Natural killer cell (primary cell): ENCODE measurements at regions not wholly inside any gene's neighbourhood (a gene's known extent, or its start where the extent isn't known, plus 50 kb on each side); places are given as distances from the start of the nearest gene placed in this dataset.

Source experiments
- ATAC-seq, 3 donors: fragments of 150-1000 bp in 2 of 3; fragments of 200-7000 bp in 1 of 3; cut with Tn5 transposase; 1 replicate in 1 of 3; 2 replicates in 2 of 3; pipeline ENCODE4 v1.10.0; 2021; ENCODE audit warnings: mild to moderate bottlenecking in 2 of 3, moderate library complexity in 2 of 3
- DNase-seq, 2 donors: peaks; one replicate each; pipeline versions ENCODE4 v3.0.0 to v3.0.0-alpha.2; 2013 to 2021; ENCODE audit warnings: mixed read lengths in 1 of 2
- H3K27ac ChIP-seq: one replicate; pipeline ENCODE4 v1.5.1; 2013; ENCODE audit warnings: mild to moderate bottlenecking, low read length
- H3K27me3 ChIP-seq: one replicate; pipeline ENCODE4 v1.6.1; 2013; ENCODE audit warnings: low read length; ENCODE audit not compliant: control insufficient read depth, insufficient read depth
- H3K36me3 ChIP-seq: one replicate; pipeline ENCODE4 v1.6.1; 2013; ENCODE audit warnings: low read length; ENCODE audit not compliant: control insufficient read depth, insufficient read depth
- H3K4me1 ChIP-seq: one replicate; pipeline ENCODE4 v1.6.1; 2013; ENCODE audit warnings: low read length; ENCODE audit not compliant: control insufficient read depth, insufficient read depth
- H3K4me3 ChIP-seq: one replicate; pipeline ENCODE4 v1.5.1; 2013; ENCODE audit warnings: low read length
- H3K9me3 ChIP-seq: one replicate; pipeline ENCODE4 v1.6.1; 2013; ENCODE audit warnings: low read length; ENCODE audit not compliant: control insufficient read depth, insufficient read depth
- H3K27ac Mint-ChIP-seq, 2 donors: one replicate each; pipeline ENCODE4 v1.8.0; 2022; ENCODE audit warnings: mild to moderate bottlenecking in 2 of 2, mixed read lengths in 2 of 2, moderate library complexity in 1 of 2
- H3K27me3 Mint-ChIP-seq, 2 donors: one replicate each; pipeline ENCODE4 v1.8.0; 2022; ENCODE audit warnings: low read depth in 2 of 2, mixed read lengths in 2 of 2
- H3K36me3 Mint-ChIP-seq: one replicate; pipeline ENCODE4 v1.8.0; 2022; ENCODE audit warnings: mixed read lengths
- H3K4me1 Mint-ChIP-seq, 2 donors: one replicate each; pipeline ENCODE4 v1.8.0; 2022; ENCODE audit warnings: mixed read lengths in 2 of 2
- H3K4me3 Mint-ChIP-seq: one replicate; pipeline ENCODE4 v1.8.0; 2022; ENCODE audit warnings: mild to moderate bottlenecking, moderate library complexity, mixed read lengths
- H3K9me3 Mint-ChIP-seq, 2 donors: one replicate each; pipeline ENCODE4 v1.8.0; 2022; ENCODE audit warnings: mixed read lengths in 2 of 2
- WGBS: methylation state at CpG from one replicate; pipeline ENCODE4 v1.1.7; 2013; ENCODE audit warnings: missing lambda C conversion rate; ENCODE audit not compliant: insufficient coverage; 5-methylcytosine and 5-hydroxymethylcytosine counted together
- intact Hi-C: fragments of 100-400 bp; cut with micrococcal nuclease; formaldehyde crosslinking; loops from one replicate; pipeline ENCODE4 v1.14.2; 2022
- TF ChIP-seq, protein P1 (sequence below): fragments of 200-600 bp; IDR thresholded peaks from one replicate; pipeline ENCODE4 v1.8.0; 2022; ENCODE audit warnings: antibody characterized with exemption

- TF ChIP-seq, protein P1, sequence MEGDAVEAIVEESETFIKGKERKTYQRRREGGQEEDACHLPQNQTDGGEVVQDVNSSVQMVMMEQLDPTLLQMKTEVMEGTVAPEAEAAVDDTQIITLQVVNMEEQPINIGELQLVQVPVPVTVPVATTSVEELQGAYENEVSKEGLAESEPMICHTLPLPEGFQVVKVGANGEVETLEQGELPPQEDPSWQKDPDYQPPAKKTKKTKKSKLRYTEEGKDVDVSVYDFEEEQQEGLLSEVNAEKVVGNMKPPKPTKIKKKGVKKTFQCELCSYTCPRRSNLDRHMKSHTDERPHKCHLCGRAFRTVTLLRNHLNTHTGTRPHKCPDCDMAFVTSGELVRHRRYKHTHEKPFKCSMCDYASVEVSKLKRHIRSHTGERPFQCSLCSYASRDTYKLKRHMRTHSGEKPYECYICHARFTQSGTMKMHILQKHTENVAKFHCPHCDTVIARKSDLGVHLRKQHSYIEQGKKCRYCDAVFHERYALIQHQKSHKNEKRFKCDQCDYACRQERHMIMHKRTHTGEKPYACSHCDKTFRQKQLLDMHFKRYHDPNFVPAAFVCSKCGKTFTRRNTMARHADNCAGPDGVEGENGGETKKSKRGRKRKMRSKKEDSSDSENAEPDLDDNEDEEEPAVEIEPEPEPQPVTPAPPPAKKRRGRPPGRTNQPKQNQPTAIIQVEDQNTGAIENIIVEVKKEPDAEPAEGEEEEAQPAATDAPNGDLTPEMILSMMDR, result no peak
- Histone ChIP-seq H3K27ac (no peak overlapping the region), H3K9me3 (no peaks in the 10 kb centered on the region), H3K4me1 (no peaks in the 10 kb centered on the region), H3K4me3 (no peak overlapping the region), H3K27me3 (no peaks in the 10 kb centered on the region), H3K36me3 (no peaks in the 10 kb centered on the region)
- no peak overlapping the region for H3K4me3 Mint-ChIP-seq
- no peaks in the 10 kb centered on the region for H3K27me3 Mint-ChIP-seq
- no peaks in the 10 kb centered on the region for H3K36me3 Mint-ChIP-seq
- intact Hi-C loops, result no loop called here
- no peak overlapping the region for H3K27ac Mint-ChIP-seq
- no peak for ATAC-seq
- no peaks in the 10 kb centered on the region for H3K4me1 Mint-ChIP-seq
- no peak for DNase-seq
- H3K9me3 Mint-ChIP-seq, result peaks cover 12 to 16% of the 10 kb centered on the region in 2 donors
Observed at GRCh38 chr9:80554856-80555255, 983.1 kb downstream of the TLE4 start.

GRCh38 chr9:80554301-80554700 lies 982.5 kb downstream of the TLE4 start:
- WGBS, result 71% methylated on average over 3 of the region's 3 CpGs
- peaks cover 12 to 16% of the 10 kb centered on the region in 2 donors for H3K9me3 Mint-ChIP-seq
- intact Hi-C loops, result no loop called here
- no peak overlapping the region for H3K4me3 Mint-ChIP-seq
- no peaks in the 10 kb centered on the region for H3K36me3 Mint-ChIP-seq
- no peak for ATAC-seq
- no peaks in the 10 kb centered on the region for H3K27me3 Mint-ChIP-seq
- H3K27ac Mint-ChIP-seq, result no peak overlapping the region
- H3K27ac ChIP-seq, result no peak overlapping the region
- H3K27me3 ChIP-seq, result no peaks in the 10 kb centered on the region
- H3K4me1 Mint-ChIP-seq, result no peaks in the 10 kb centered on the region
- DNase-seq, result no peak
- no peaks in the 10 kb centered on the region for H3K36me3 ChIP-seq
- no peaks in the 10 kb centered on the region for H3K4me1 ChIP-seq
- H3K4me3 ChIP-seq, result no peak overlapping the region
- H3K9me3 ChIP-seq, result no peaks in the 10 kb centered on the region
- TF ChIP-seq, protein P1, result no peak

- intact Hi-C loops, result no loop called here
- ATAC-seq (no peak), DNase-seq (no peak)
- no peak overlapping the region for H3K4me3 Mint-ChIP-seq
- peaks cover 11 to 14% of the 10 kb centered on the region in 2 donors for H3K9me3 Mint-ChIP-seq
- H3K27me3 Mint-ChIP-seq, result no peaks in the 10 kb centered on the region
- H3K36me3 ChIP-seq, result no peaks in the 10 kb centered on the region
- no peak overlapping the region for H3K27ac ChIP-seq
- no peaks in the 10 kb centered on the region for H3K4me1 ChIP-seq
- H3K4me3 ChIP-seq, result no peak overlapping the region
- H3K27me3 ChIP-seq, result no peaks in the 10 kb centered on the region
- TF ChIP-seq, protein P1, result no peak
- H3K27ac Mint-ChIP-seq, result no peak overlapping the region
- H3K9me3 ChIP-seq, result no peaks in the 10 kb centered on the region
- no peaks in the 10 kb centered on the region for H3K4me1 Mint-ChIP-seq
- WGBS, result 61% methylated on average over 6 of the region's 6 CpGs
- no peaks in the 10 kb centered on the region for H3K36me3 Mint-ChIP-seq
Observed at GRCh38 chr9:80552931-80553330, 981.2 kb downstream of the TLE4 start.

- DNase-seq, result no peak
Observed at GRCh38 chr9:80550181-80550580, 978.4 kb downstream of the TLE4 start.

More at GRCh38 chr9:80550181-80550580, 978.4 kb downstream of the TLE4 start:
- no peaks in the 10 kb centered on the region for H3K9me3 ChIP-seq
- no peak for ATAC-seq
- Mint-ChIP-seq H3K9me3 (peaks cover 0 to 7% of the 10 kb centered on the region in 2 donors), H3K36me3 (no peaks in the 10 kb centered on the region), H3K27me3 (no peaks in the 10 kb centered on the region), H3K4me1 (no peaks in the 10 kb centered on the region), H3K27ac (no peak overlapping the region), H3K4me3 (no peak overlapping the region)
- no peaks in the 10 kb centered on the region for H3K4me1 ChIP-seq
- TF ChIP-seq, protein P1, result no peak
- H3K36me3 ChIP-seq, result no peaks in the 10 kb centered on the region
- H3K27ac ChIP-seq, result no peak overlapping the region
- no peak overlapping the region for H3K4me3 ChIP-seq
- no peaks in the 10 kb centered on the region for H3K27me3 ChIP-seq
- intact Hi-C loops, result no loop called here
